Thymus (tissue), 11 donors: ENCODE measurements at regions not wholly inside any gene's neighbourhood (a gene's known extent, or its start where the extent isn't known, plus 50 kb on each side); places are given as distances from the start of the nearest gene placed in this dataset.
A peak's percentile ranks its signal among the peaks of the same experiment; 100 is the strongest.

ENCODE experiments used
- DNase-seq, 9 donors: peaks; one replicate each; pipeline ENCODE4 v3.0.0-alpha.2; 2013; ENCODE audit warnings: low spot score in 9 of 9, low read depth in 6 of 9, missing footprints in 1 of 9
- H3K27ac ChIP-seq, 2 donors: one replicate each; pipeline ENCODE4 v1.5.1; 2013; ENCODE audit warnings: control low read depth in 1 of 2, low read depth in 1 of 2, low read length in 1 of 2, mild to moderate bottlenecking in 1 of 2, moderate library complexity in 1 of 2
- H3K27me3 ChIP-seq, 2 donors: one replicate each; pipeline ENCODE4 v1.5.1; 2013; ENCODE audit warnings: low read length in 1 of 2; ENCODE audit not compliant: control insufficient read depth in 2 of 2, insufficient read depth in 1 of 2
- H3K36me3 ChIP-seq, 2 donors: one replicate each; pipeline ENCODE4 v1.5.1; 2013; ENCODE audit warnings: low read length in 1 of 2, mild to moderate bottlenecking in 1 of 2, moderate library complexity in 1 of 2; ENCODE audit not compliant: control insufficient read depth in 2 of 2, insufficient read depth in 2 of 2
- H3K4me1 ChIP-seq, 2 donors: one replicate each; pipeline ENCODE4 v1.5.1; 2013; ENCODE audit warnings: low read length in 2 of 2; ENCODE audit not compliant: control insufficient read depth in 2 of 2, insufficient read depth in 2 of 2
- H3K4me3 ChIP-seq, 2 donors: one replicate each; pipeline ENCODE4 v1.5.1; 2013; ENCODE audit warnings: low read length in 2 of 2, control low read depth in 1 of 2, mild to moderate bottlenecking in 1 of 2
- H3K9me3 ChIP-seq, 2 donors: one replicate each; pipeline ENCODE4 v1.5.1; 2013; ENCODE audit warnings: low read length in 1 of 2, mild to moderate bottlenecking in 1 of 2; ENCODE audit not compliant: control insufficient read depth in 2 of 2, insufficient read depth in 1 of 2
- WGBS: extraction: QIAGEN DNeasy Blood & Tissue Kit; methylation state at CpG from one replicate; pipeline ENCODE4 v1.1.7; 2013; 5-methylcytosine and 5-hydroxymethylcytosine counted together
- donor health status: healthy.

DNA sequence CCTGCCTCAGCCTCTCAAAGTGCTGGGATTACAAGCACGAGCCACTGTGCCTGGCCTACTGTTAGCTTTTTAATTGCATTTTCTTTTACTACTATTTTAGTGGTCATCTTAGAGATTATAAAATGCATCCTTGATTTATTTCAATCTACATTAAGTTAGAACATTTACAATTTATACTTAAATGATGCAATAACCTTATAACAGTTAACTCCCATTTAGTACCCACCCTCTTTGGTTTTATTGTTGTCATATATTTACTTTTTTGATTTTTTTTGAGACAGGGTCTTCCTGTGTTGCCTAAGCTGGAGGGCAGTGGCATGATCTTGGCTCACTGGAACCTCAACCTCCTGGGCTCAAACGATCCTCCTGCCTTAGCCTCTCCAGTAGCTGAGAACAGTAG lies 77.3 kb downstream of the PPCDC start:
- no peak overlapping the region for H3K4me3 ChIP-seq
- no peaks in the 10 kb centered on the region for H3K27me3 ChIP-seq
- DNase-seq: no peak
- WGBS: 97% methylated on average over 2 of the region's 2 CpGs
- no peaks in the 10 kb centered on the region for H3K9me3 ChIP-seq
- no peaks in the 10 kb centered on the region for H3K36me3 ChIP-seq
- peaks cover 0 to 9% of the 10 kb centered on the region in 2 donors for H3K4me1 ChIP-seq
- no peak overlapping the region for H3K27ac ChIP-seq

DNA sequence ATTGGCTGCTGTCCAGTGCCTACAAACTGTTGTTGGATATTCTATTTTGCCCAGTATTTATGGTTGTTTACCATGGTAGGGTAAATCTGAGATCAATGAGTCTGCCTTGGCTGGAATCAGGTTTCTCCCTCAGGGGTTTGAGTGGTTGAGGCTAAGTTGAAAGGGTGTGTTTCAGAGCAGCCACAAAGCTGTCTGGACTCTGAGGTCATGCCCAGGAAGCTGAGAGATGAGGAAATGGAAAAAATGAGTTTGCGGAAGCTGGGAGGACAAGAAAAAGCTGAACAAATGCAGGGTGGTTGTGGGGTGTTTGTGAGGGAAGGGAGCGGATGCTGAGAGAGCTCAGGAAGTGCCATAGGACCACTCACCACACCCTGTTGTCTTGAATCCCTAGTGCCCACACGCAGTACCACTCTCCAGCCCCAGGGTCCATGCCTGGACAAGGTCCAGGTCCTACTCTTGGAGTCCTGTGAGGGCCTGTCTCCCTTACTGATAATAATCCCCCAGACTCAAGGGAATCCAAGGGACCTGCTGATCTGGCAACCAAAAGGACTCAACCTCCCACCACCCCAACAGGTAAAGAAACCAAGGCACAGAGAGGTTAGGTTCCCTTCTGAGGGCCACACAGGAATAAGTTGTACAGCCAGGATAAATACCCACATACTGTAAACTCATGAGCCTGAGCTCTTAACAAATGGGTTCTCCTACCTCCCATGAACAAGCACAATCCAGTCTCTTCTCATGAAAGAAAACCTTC lies 81.6 kb downstream of the PPCDC start:
- no peak overlapping the region for H3K4me3 ChIP-seq
- WGBS: 88% methylated on average over 3 of the region's 3 CpGs
- no peaks in the 10 kb centered on the region for H3K9me3 ChIP-seq
- no peaks in the 10 kb centered on the region for H3K36me3 ChIP-seq
- H3K27ac ChIP-seq: no peak overlapping the region
- H3K4me1 ChIP-seq: peaks cover 15 to 31% of the 10 kb centered on the region in 2 donors
- peak in 2 of 9 donors; percentile 25 to 51 for DNase-seq
- no peaks in the 10 kb centered on the region for H3K27me3 ChIP-seq

DNA sequence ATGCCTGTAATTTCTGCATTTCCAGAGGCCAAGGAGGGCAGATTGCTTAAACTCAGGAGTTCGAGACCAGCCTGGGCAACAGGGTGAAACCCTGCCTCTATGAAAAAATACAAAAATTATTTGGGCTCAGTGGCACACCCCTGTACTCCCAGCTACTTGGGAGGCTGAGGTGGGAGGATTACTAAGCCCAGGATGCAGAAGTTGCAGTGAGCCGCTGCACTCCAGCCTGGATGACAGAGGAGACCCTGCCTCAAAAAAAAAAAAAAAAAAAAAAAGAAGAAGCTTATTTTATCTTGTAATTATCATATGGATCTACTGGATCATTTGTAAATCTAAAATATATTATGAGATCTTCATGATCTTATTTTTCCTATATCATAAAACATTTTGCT lies 84.1 kb downstream of the PPCDC start:
- WGBS: 96% methylated on average over 2 of the region's 2 CpGs

DNA sequence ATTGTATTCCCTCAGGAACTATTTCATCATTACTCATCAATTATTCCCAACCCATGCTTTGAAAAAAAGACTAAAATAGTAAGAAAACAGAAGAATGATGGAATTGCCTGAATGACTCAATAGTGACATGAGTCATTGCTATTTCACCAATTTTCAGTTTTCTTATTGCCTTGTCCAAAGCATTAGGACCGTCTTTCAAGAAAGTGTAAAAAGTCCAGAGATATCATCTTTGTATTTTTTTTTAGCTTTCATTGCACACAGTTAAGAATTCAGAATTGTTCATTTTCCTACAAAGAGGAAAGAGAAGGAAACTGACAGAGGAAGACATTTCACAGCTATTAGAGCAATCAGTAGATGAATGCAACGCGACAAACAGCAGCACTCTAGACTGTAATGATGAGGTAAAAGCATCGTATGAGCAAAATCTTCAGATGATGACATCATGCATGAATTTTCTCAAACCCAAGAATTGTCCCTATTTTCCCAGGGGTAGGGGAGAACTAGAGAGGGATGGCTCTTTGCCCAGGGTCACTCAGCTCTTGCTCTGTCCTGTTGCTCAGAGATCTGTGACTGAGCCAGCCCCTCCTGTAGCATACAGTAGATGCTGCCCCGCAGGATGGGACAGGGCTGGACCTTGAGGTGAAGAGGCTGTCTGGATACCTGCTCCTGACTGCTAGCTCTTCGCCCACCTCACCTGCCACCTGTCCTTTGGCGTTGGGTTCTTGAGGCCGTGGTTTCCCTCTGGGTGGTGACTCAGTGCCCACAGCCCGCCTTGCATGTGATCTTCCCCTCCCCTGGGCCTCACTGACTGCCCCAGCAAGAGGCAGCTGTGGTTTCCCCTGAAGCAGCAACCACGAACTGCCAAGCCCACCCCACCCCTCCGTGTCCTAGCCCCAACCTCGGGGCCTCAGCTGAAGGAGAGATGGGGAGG lies 84.8 kb downstream of the PPCDC start:
- Histone ChIP-seq H3K27ac (peak overlapping the region; percentile 10 to 48), H3K27me3 (no peaks in the 10 kb centered on the region), H3K9me3 (no peaks in the 10 kb centered on the region), H3K4me1 (peaks cover 17 to 37% of the 10 kb centered on the region in 2 donors), H3K36me3 (no peaks in the 10 kb centered on the region), H3K4me3 (no peak overlapping the region)
- WGBS: 12% methylated on average over 12 of the region's 12 CpGs
- DNase-seq: peak in 5 of 9 donors; percentile 15 to 77 (median 37)

More for the DNA sequence above, 84.1 kb downstream of the PPCDC start:
- Histone ChIP-seq H3K4me3 (no peak overlapping the region), H3K27ac (no peak overlapping the region), H3K9me3 (no peaks in the 10 kb centered on the region), H3K4me1 (peaks cover 17 to 37% of the 10 kb centered on the region in 2 donors), H3K27me3 (no peaks in the 10 kb centered on the region), H3K36me3 (no peaks in the 10 kb centered on the region)
- no peak for DNase-seq

DNA sequence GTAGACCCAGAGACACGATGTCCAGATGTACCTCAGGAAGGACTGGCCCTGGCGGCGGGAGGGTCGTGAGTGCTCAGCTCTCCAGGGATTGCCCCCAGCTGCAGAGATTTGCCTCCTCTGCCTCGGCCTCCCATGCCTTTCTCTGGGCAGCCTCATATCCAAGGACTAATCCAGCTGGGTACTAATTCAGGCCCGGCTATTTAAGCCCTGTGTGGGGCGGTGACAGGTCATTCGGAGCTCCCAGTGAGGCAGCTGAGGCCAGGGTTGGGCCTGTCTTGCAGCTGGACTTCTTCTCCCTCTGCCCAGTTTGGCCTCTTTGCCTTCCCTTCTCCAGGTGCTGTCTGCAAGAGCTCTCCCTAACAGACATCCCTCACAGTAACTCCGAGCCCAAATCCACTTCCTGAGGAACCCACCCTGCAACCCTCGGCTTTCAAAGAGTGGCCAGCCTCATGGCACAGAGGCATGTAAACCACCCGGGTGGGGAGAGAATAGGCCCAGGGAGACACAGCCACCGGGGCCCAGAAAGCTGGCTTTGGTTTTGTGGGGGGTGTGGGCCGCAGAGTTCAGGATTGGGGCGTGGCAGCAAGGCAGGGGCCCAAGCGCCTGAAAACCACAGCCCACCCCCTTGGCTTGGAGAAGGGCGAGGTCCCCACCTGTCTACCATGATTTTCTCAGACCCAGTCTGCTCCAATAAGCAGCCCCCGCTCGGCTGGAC lies 85.8 kb downstream of the PPCDC start:
- Histone ChIP-seq H3K27ac (peak overlapping the region in 1 of 2 donors; percentile 48), H3K36me3 (no peaks in the 10 kb centered on the region), H3K4me3 (no peak overlapping the region), H3K27me3 (no peaks in the 10 kb centered on the region), H3K9me3 (peaks cover 0 to 9% of the 10 kb centered on the region in 2 donors), H3K4me1 (peaks cover 17 to 37% of the 10 kb centered on the region in 2 donors)
- 17% methylated on average over 18 of the region's 18 CpGs for WGBS
- DNase-seq: peak in 1 of 9 donors; percentile 44

DNA sequence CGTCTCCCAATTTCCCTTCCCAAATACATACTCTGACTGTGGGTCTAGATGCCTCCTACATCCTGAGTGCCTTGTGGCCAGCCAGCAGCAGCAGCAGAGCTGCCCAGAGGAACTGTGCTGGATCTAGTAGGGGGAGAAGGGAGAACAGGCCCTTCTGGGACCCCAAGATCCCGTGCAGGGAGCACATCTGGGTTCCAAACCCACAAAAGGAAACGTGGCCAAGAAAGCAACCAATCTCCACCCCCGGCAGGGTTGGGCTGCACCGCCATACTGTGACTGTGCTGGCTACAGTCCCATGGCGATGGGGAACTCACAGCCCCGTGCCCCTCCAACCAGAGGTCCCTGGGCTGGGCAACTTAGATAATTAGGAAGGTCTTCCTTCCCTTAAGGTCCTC lies 86.3 kb downstream of the PPCDC start:
- Histone ChIP-seq H3K4me3 (no peak overlapping the region), H3K9me3 (peaks cover 0 to 15% of the 10 kb centered on the region in 2 donors), H3K27me3 (no peaks in the 10 kb centered on the region), H3K4me1 (peaks cover 17 to 37% of the 10 kb centered on the region in 2 donors), H3K27ac (peak overlapping the region in 1 of 2 donors; percentile 48), H3K36me3 (no peaks in the 10 kb centered on the region)
- peak in 1 of 9 donors; percentile 40 for DNase-seq
- 12% methylated on average over 7 of the region's 7 CpGs for WGBS

DNA sequence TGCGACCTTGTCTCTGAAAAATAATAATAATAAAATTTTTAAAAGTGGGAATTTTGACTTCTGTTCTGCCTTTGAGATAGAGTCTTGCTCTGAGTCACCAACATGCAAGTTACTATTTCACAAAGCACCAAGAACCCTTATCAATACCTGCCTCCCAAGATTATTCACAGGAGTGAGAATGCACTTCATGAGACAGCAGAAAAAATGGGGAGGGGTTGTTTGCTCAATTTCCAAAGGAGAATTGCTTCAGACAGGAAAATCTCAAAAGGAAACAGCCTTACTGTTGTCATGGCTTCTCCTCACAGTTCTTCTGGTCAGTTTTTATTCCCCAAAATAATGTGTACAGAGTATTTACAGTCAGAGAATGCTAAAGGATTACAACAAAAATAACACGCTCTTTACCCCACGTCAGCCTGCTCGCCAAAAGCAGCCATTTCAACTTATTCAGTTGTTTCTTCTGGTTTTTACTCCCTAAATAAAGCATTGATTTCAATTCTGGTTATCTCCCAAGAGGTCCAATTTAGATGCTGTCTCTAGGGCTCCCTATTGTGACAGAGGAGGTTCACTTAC lies 89.0 kb downstream of the PPCDC start:
- Histone ChIP-seq H3K9me3 (peaks cover 0 to 23% of the 10 kb centered on the region in 2 donors), H3K36me3 (no peaks in the 10 kb centered on the region), H3K4me1 (peaks cover 17 to 32% of the 10 kb centered on the region in 2 donors), H3K4me3 (no peak overlapping the region), H3K27ac (no peak overlapping the region), H3K27me3 (no peaks in the 10 kb centered on the region)
- 95% methylated on average over 4 of the region's 4 CpGs for WGBS
- DNase-seq: no peak

DNA sequence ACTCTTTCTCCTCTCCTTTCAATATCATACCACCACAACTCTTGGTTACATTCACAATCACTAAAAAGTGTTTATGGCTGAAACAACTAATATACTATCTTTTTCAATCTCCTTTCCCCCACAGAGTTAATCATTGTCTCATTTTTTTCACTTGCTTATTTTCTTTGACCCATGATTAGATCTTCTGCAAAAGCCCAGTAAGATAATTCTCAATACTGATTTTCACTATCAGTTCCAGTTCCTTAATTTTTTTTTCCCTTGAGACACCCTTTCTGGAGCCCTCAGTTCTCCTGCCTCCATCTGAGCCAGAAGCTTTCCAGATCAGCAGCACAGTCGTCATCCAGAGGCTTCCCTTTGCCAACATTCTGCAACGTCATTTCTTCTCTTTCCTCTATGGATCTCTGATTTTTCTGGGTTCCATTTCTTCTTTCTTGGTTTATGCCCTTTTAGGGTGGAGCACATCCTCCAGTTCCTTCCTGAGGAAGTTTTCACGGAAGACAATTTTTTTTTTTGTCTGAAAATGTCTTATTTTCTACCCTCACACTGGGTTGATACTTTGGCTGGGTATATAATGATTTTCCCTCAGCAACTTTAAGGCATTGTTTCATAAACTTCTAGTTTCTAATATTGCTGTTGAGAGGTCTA lies 88.7 kb upstream of the C15orf39 start:
- Histone ChIP-seq H3K27me3 (no peaks in the 10 kb centered on the region), H3K4me1 (peaks cover 17 to 30% of the 10 kb centered on the region in 2 donors), H3K27ac (no peak overlapping the region), H3K4me3 (no peak overlapping the region), H3K36me3 (no peaks in the 10 kb centered on the region), H3K9me3 (peaks cover 0 to 23% of the 10 kb centered on the region in 2 donors)
- WGBS: 86% methylated on average over 3 of the region's 3 CpGs
- no peak for DNase-seq
